Activated naive CD8-positive, alpha-beta T cell treated with anti-CD3 and anti-CD28 coated beads, Interleukin-2, amount 10 ng/mL, durations not matched to agents 7 days and 5 days (primary cell): ENCODE measurements at regions not wholly inside any gene's neighbourhood (a gene's known extent, or its start where the extent isn't known, plus 50 kb on each side); places are given as distances from the start of the nearest gene placed in this dataset.

ENCODE experiments used
- ATAC-seq: fragments of 150-1000 bp; cut with Tn5 transposase; one replicate; pipeline ENCODE4 v1.10.0; 2021; ENCODE audit warnings: low read depth, moderate library complexity
- POLR2A ChIA-PET: fragments of 350-600 bp; sonication (Branson Sonifier 250); formaldehyde crosslinking; loops from one replicate; lab custom pipeline; 2021; ENCODE audit warnings: antibody characterized with exemption; lab: Charles Lee
- DNase-seq: peaks from one replicate; pipeline ENCODE4 v3.0.0; 2021
- H3K27ac Mint-ChIP-seq: one replicate; pipeline ENCODE4 v1.8.0; 2022; ENCODE audit warnings: mild to moderate bottlenecking, mixed read lengths
- H3K27me3 Mint-ChIP-seq: one replicate; pipeline ENCODE4 v1.8.0; 2022; ENCODE audit warnings: mild to moderate bottlenecking, moderate library complexity, mixed read lengths
- H3K36me3 Mint-ChIP-seq: one replicate; pipeline ENCODE4 v1.8.0; 2021; ENCODE audit warnings: mild to moderate bottlenecking, mixed read lengths
- H3K4me1 Mint-ChIP-seq: one replicate; pipeline ENCODE4 v1.8.0; 2021; ENCODE audit warnings: mixed read lengths
- H3K4me3 Mint-ChIP-seq: one replicate; pipeline ENCODE4 v1.8.0; 2022; ENCODE audit warnings: mild to moderate bottlenecking, moderate library complexity, mixed read lengths
- H3K9me3 Mint-ChIP-seq: one replicate; pipeline ENCODE4 v1.8.0; 2021; ENCODE audit warnings: mixed read lengths

DNA sequence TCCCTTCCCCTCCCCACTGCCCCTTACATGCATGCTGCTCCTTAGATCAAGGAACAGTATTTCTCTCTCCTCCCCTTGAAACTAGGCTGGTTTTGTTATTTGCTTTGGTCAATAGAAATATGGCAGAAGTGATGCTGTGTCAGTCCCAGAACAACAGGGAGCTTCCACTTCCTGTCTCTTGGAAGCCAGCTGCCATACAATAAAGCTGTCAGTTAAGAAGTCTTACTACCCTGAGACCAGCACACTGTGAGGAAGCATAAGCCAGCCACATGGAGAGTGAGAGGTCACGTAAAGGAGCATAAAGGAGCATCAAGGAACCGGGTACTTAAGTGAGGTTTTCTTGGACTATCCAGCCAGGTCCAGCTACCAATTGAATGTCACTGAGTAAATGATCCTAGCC, 126.6 kb downstream of the NOL4 start:
- DNase-seq (no peak), ATAC-seq (no peak)
- H3K4me3 Mint-ChIP-seq: no peak overlapping the region
- POLR2A ChIA-PET: no interaction called here
- H3K36me3 Mint-ChIP-seq: no peaks in the 10 kb centered on the region
- no peaks in the 10 kb centered on the region for H3K9me3 Mint-ChIP-seq
- no peak overlapping the region for H3K27ac Mint-ChIP-seq
- no peaks in the 10 kb centered on the region for H3K4me1 Mint-ChIP-seq
- no peaks in the 10 kb centered on the region for H3K27me3 Mint-ChIP-seq

DNA sequence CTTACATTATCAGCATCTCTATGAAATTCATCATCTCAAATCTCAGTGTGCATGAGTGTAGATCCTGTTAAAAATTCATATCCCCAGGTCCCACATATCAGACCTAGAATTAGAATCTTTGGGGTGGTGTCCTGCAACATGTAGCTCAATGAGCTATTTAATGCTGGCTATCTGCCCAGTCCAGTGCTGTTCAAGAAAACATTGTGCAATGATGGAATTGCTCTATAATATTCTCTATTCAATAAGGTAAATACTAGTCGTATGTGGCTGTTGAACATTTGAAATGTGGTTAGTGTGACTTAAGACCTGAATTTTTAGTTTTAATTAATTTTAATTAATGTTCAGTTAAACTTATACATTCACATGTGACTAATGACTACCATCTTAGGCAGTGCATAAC, 127.4 kb downstream of the NOL4 start:
- Mint-ChIP-seq H3K4me1 (no peaks in the 10 kb centered on the region), H3K36me3 (no peaks in the 10 kb centered on the region), H3K27me3 (no peaks in the 10 kb centered on the region), H3K4me3 (no peak overlapping the region), H3K27ac (no peak overlapping the region), H3K9me3 (no peaks in the 10 kb centered on the region)
- ATAC-seq (no peak), DNase-seq (no peak)
- POLR2A ChIA-PET: no interaction called here

DNA sequence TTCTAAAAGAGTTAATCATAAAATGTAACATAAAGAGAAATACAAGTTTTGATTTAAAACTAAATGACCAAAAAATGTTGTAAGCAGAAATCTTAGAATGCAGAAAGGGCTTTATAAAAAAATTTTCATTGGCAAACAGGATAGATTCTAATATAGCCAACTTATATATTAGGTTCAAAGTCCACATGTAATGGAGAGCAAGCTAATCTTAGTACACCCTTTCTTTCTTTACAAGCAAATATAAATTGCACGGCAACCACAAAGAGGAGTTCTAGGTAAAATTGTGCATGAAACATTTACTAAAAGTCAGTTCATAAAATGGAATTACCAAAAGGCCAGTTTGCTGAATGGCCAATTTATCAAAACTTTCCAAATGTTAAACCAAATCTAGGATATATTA, 130.6 kb downstream of the NOL4 start:
- no peak overlapping the region for H3K27ac Mint-ChIP-seq
- no peaks in the 10 kb centered on the region for H3K36me3 Mint-ChIP-seq
- no peak overlapping the region for H3K4me3 Mint-ChIP-seq
- no peaks in the 10 kb centered on the region for H3K9me3 Mint-ChIP-seq
- H3K27me3 Mint-ChIP-seq: no peaks in the 10 kb centered on the region
- POLR2A ChIA-PET: no interaction called here
- DNase-seq: no peak
- ATAC-seq: no peak
- no peaks in the 10 kb centered on the region for H3K4me1 Mint-ChIP-seq

DNA sequence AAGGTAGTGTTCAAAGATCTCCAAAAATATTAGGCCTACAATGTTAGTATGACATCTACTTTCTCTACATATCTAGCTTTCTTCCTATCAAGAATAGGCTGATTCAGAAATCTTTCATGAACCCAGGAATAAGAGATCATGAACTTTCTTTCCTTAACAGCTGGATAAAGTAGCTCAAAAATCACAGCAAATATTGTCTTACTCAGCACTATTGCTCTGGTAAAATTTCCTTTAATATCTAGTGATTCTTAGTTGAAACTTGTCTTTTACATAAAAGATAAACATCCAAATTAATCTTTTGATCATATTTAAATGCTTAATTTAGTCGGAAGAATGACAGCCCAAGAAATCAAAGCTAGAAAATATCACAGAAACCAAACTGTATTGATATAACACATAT, 131.9 kb downstream of the NOL4 start:
- Mint-ChIP-seq H3K36me3 (no peaks in the 10 kb centered on the region), H3K4me1 (no peaks in the 10 kb centered on the region), H3K27me3 (no peaks in the 10 kb centered on the region), H3K4me3 (no peak overlapping the region), H3K9me3 (no peaks in the 10 kb centered on the region), H3K27ac (no peak overlapping the region)
- POLR2A ChIA-PET: no interaction called here
- DNase-seq (no peak), ATAC-seq (no peak)

DNA sequence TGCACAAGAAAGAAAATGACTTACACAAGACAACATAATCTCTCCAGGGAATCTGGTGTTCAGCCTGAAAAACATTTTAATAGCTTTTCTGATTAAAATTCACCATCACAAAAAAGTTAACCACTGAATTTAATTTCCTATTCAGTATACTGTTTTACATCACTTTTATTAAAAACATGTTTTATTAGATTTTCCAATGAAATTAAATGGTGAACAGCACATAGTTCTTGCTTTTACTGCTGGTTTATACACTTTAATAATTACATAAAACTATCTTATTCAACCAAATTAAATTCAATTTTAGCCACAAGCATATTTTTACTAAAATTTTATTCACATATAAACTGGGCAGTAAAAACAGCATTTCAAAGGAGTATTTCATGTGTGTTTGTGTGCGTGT, 138.3 kb downstream of the NOL4 start:
- H3K9me3 Mint-ChIP-seq: peaks cover 2% of the 10 kb centered on the region
- ATAC-seq (no peak), DNase-seq (no peak)
- H3K27ac Mint-ChIP-seq: no peak overlapping the region
- H3K27me3 Mint-ChIP-seq: no peaks in the 10 kb centered on the region
- no peak overlapping the region for H3K4me3 Mint-ChIP-seq
- H3K36me3 Mint-ChIP-seq: no peaks in the 10 kb centered on the region
- no peaks in the 10 kb centered on the region for H3K4me1 Mint-ChIP-seq
- POLR2A ChIA-PET: no interaction called here

DNA sequence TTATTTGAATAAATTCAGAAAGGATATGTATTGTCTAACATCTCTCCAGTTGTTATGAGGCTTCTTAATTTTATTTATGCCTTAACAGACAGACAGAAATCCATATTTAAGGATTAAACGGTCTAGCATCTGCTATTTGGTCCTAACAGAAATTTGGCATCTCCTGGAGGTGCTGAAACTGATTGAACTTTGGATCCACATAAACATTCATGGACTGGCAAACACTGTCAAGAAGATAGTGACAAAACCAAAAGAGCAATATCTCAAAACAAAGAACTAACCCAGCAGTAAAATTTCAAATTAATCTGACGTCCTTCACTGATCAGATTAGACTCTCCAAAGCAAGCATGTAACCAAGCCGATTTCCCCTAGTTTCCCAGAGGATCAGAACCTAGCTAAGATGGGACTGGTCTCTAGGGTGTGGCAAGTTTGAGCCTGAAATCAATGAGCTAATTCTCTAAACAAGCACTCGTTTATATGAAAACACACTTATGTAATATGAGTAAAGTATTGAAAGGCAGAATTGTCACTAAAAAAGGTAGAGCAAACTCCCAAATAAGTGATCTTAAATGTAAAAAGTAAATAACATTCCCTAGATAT, 139.5 kb downstream of the NOL4 start:
- no peaks in the 10 kb centered on the region for H3K36me3 Mint-ChIP-seq
- peaks cover 2% of the 10 kb centered on the region for H3K9me3 Mint-ChIP-seq
- no peak for DNase-seq
- no peak overlapping the region for H3K4me3 Mint-ChIP-seq
- H3K27ac Mint-ChIP-seq: no peak overlapping the region
- POLR2A ChIA-PET: no interaction called here
- no peak for ATAC-seq
- H3K4me1 Mint-ChIP-seq: no peaks in the 10 kb centered on the region
- no peaks in the 10 kb centered on the region for H3K27me3 Mint-ChIP-seq

DNA sequence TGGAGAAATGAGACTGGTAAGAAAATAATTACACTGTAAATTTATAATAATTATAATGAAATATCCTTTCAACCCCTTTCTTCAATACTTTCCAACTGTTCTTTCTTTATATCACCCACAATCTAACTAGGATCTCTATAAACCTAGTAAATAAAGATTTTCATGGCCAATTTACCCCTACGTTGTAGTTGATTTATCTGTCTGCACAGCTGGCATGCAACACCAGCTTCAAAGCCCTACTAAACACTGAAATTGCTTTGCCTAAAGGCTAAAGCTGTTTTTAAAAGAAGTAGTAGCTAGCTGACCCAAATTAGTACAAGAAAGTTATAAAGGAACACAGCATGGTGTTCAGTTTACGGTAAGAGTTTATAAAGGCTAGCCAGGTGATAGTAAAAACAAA, 140.1 kb downstream of the NOL4 start:
- no peak overlapping the region for H3K4me3 Mint-ChIP-seq
- POLR2A ChIA-PET: no interaction called here
- peaks cover 2% of the 10 kb centered on the region for H3K9me3 Mint-ChIP-seq
- H3K27me3 Mint-ChIP-seq: no peaks in the 10 kb centered on the region
- H3K27ac Mint-ChIP-seq: no peak overlapping the region
- DNase-seq (no peak), ATAC-seq (no peak)
- H3K36me3 Mint-ChIP-seq: no peaks in the 10 kb centered on the region
- H3K4me1 Mint-ChIP-seq: no peaks in the 10 kb centered on the region

DNA sequence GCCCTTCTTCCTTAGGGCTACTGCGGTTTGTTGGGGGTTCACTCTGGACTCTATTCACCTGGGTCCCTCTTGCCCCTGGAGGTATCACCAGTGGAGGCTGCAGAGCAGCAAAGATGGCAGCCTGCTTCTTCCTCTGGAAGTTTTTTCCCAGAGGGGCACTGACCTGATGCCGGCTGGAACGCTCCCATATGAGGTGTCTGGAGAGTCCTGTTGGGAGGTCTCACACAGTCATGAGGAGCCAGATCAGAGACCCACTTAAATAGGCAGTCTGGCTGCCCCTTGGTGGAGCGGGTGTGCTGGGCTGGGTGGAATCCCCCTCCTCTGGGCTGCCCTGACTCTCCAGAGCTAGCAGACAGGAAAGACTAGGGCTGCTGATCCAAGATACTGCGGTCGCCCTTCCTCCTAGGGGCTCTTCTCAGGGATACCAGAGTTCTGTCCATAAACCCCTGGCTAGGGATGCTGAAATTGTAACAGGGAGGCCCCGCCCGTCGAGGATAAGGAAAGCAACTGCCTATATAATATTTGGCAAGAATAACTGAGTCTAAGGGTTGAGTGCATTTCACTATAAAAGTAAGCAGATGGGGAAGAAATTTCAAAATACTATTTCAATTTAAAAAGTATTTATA, 140.7 kb downstream of the NOL4 start:
- H3K4me3 Mint-ChIP-seq: no peak overlapping the region
- no peaks in the 10 kb centered on the region for H3K36me3 Mint-ChIP-seq
- DNase-seq: no peak
- no peaks in the 10 kb centered on the region for H3K4me1 Mint-ChIP-seq
- H3K27me3 Mint-ChIP-seq: no peaks in the 10 kb centered on the region
- POLR2A ChIA-PET: no interaction called here
- H3K9me3 Mint-ChIP-seq: peaks cover 2% of the 10 kb centered on the region
- no peak overlapping the region for H3K27ac Mint-ChIP-seq
- no peak for ATAC-seq

DNA sequence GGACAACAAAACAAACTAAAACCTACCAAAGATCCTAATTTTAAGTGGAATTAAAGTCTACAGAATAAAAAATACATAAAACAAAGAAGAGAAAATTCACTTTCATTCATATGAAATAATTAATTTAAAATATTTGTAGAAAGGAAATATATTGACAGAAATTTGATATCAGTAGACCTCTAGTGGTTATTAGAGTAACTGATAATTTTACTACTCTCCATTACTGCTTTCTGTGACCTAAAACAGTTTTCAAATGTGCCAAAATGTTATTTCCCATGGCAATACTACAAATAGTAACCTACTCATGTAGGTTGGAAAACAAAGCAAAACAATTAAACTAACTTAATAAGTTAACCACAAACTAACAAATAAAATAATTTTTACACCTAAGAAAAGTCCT, 147.1 kb downstream of the NOL4 start:
- Mint-ChIP-seq H3K4me1 (no peaks in the 10 kb centered on the region), H3K9me3 (no peaks in the 10 kb centered on the region), H3K27ac (no peak overlapping the region), H3K36me3 (no peaks in the 10 kb centered on the region), H3K4me3 (no peak overlapping the region), H3K27me3 (no peaks in the 10 kb centered on the region)
- ATAC-seq (no peak), DNase-seq (no peak)
- POLR2A ChIA-PET: no interaction called here

DNA sequence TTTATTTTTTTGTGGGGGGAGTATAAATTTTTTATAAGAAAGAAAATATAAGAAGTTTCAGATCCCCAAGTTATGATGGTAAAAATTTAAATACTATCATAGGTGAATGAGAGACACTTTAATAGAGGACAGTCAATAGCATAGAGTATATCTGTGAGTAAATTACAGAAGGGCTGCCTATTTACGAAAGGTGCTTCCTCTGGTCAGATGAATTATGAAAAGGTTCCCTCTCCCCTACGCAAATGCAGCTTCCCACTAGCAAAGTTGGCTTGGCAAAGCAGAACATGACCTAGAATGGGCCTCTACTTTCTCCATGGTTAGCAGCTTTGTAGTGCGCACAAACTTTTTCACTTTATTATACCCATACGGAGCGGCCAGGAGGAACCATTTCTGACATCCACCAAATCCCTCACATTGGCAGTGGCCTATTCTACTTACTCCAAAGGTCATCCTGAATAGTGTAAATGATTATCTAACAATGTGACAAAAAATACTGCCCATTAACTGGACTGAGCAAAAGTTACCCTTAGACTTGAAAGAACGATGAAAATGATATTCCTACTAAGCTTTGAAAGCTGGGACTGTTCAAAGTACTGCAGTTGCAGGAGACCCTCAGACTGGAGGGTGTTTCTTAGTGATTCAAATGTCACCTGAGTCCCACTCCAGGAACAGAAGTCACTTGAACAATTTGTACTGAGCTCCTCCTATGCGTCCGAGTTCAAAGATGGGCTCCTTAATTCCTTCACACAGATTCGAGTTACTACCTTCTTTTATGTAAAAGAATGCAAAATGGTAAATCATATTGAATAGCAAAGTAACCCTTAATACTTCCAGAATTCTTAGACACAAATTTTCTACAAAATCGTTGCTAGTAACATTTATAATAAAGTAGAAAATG, 148.5 kb downstream of the NOL4 start:
- Mint-ChIP-seq H3K4me3 (no peak overlapping the region), H3K4me1 (no peaks in the 10 kb centered on the region)

DNA sequence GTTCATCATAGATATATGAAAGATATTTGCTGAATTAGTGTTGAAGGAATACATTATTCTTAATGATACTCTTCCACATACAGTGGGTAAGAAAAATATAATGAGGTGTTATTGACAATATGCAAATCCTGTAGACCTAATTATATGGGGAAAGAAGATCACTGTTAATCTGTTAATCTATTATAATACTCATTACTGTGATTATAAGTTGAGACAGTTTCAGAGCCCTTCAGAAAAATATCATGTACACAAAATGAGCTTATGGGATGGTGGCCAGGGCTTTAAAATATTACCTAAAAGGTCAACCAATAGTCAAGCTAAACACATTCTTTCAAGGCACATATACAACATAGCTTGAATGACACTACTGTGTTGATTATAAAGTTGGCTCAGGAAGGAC, 163.5 kb downstream of the NOL4 start:
- no peak for DNase-seq
- no peak overlapping the region for H3K4me3 Mint-ChIP-seq
- peaks cover 6% of the 10 kb centered on the region for H3K9me3 Mint-ChIP-seq
- H3K27ac Mint-ChIP-seq: no peak overlapping the region
- no peaks in the 10 kb centered on the region for H3K36me3 Mint-ChIP-seq
- POLR2A ChIA-PET: no interaction called here
- H3K27me3 Mint-ChIP-seq: no peaks in the 10 kb centered on the region
- ATAC-seq: no peak
- H3K4me1 Mint-ChIP-seq: no peaks in the 10 kb centered on the region

More for the DNA sequence above, 148.5 kb downstream of the NOL4 start:
- no peak for ATAC-seq
- no peak for DNase-seq
- Mint-ChIP-seq H3K9me3 (no peaks in the 10 kb centered on the region), H3K27me3 (no peaks in the 10 kb centered on the region), H3K36me3 (no peaks in the 10 kb centered on the region), H3K27ac (no peak overlapping the region)
- POLR2A ChIA-PET: no interaction called here

DNA sequence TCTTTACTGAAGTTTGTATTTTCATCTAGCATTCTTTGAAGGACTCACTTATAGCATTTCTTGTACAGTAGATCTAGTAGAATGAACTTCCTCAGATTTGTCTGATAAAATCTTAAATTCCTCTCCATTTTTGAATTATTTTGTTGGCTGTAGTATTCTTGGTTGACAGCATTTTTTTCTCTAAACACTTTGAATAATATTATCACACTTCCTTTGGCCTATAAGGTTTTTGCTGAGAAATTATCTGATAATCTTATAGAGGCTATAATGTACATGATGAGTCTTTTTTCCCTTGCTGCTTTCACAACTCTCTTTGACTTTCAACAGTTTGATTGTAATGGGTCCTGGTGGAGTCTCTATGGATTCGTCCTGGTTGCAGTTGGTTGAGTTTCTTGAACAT, 169.5 kb downstream of the NOL4 start:
- H3K9me3 Mint-ChIP-seq: peaks cover 6% of the 10 kb centered on the region
- no peaks in the 10 kb centered on the region for H3K4me1 Mint-ChIP-seq
- POLR2A ChIA-PET: no interaction called here
- DNase-seq: no peak
- no peak for ATAC-seq
- H3K27ac Mint-ChIP-seq: no peak overlapping the region
- no peaks in the 10 kb centered on the region for H3K36me3 Mint-ChIP-seq
- no peaks in the 10 kb centered on the region for H3K27me3 Mint-ChIP-seq
- H3K4me3 Mint-ChIP-seq: no peak overlapping the region

DNA sequence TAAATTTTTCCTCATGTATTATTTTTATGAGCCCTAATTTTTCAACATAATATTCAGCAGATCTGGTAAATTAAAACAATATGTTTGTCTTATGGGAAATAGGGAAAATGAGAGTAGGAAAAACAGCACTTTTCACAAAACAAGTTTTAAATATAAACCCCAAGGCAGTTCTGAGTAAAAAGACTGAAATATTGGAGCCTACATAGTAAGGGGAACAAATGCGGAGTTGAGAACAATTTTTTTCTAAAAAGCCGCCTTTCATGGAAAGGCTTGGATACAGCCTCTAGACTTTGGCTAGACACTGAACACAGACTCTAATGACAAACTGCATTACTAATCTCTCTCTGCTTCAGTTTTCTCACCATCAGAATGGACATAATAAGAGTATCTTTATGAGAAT, 174.1 kb downstream of the NOL4 start:
- DNase-seq: no peak
- POLR2A ChIA-PET: no interaction called here
- H3K27me3 Mint-ChIP-seq: no peaks in the 10 kb centered on the region
- H3K27ac Mint-ChIP-seq: no peak overlapping the region
- no peaks in the 10 kb centered on the region for H3K4me1 Mint-ChIP-seq
- H3K9me3 Mint-ChIP-seq: no peaks in the 10 kb centered on the region
- H3K36me3 Mint-ChIP-seq: no peaks in the 10 kb centered on the region
- no peak for ATAC-seq
- H3K4me3 Mint-ChIP-seq: no peak overlapping the region

DNA sequence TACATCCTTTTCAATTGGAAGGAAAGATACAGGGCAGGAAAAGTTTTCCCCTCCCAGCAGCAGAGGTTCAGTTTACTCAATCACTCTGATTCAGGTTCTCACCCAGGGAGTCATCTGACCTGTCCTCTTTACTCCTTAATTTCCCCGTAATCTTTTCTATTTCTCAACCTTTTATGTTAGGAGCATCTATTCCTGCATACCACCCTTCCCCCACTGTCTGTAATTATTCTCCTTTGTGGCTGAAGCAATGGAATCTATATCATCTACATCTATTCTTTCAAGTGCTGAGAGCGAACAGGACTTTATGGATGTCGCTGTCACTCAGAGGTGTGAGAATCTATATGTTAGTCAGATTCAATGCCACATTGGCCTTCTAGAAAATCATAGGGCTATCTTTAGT, 175.2 kb downstream of the NOL4 start:
- POLR2A ChIA-PET: no interaction called here
- no peaks in the 10 kb centered on the region for H3K9me3 Mint-ChIP-seq
- no peak for DNase-seq
- H3K27ac Mint-ChIP-seq: no peak overlapping the region
- H3K4me1 Mint-ChIP-seq: no peaks in the 10 kb centered on the region
- no peak for ATAC-seq
- no peaks in the 10 kb centered on the region for H3K27me3 Mint-ChIP-seq
- H3K36me3 Mint-ChIP-seq: no peaks in the 10 kb centered on the region
- no peak overlapping the region for H3K4me3 Mint-ChIP-seq
